IMR-90 (cell line): ENCODE measurements at regions not wholly inside any gene's neighbourhood (a gene's known extent, or its start where the extent isn't known, plus 50 kb on each side); places are given as distances from the start of the nearest gene placed in this dataset.

Source experiments
- BHLHE40 ChIP-seq: fragments of 150-350 bp; IDR thresholded peaks from 2 replicates; pipeline ENCODE4 v1.6.1; 2016; ENCODE audit warnings: mild to moderate bottlenecking, low read depth, low read length
- POLR2A ChIP-seq: IDR thresholded peaks from 2 replicates; pipeline ENCODE4 v1.6.1; 2012; ENCODE audit warnings: mild to moderate bottlenecking, low read depth, low read length
- RCOR1 ChIP-seq: IDR thresholded peaks from 2 replicates; pipeline ENCODE4 v1.6.1; 2012; ENCODE audit warnings: mild to moderate bottlenecking, low read length, improper control_type of control experiment; ENCODE audit not compliant: insufficient replicate concordance
- TF ChIP-seq, protein P1 (sequence below): conservative IDR thresholded peaks from 2 replicates; pipeline ENCODE4 v1.5.1; 2012; ENCODE audit warnings: mild to moderate bottlenecking, low read depth, low read length, improper control_type of control experiment

DNA sequence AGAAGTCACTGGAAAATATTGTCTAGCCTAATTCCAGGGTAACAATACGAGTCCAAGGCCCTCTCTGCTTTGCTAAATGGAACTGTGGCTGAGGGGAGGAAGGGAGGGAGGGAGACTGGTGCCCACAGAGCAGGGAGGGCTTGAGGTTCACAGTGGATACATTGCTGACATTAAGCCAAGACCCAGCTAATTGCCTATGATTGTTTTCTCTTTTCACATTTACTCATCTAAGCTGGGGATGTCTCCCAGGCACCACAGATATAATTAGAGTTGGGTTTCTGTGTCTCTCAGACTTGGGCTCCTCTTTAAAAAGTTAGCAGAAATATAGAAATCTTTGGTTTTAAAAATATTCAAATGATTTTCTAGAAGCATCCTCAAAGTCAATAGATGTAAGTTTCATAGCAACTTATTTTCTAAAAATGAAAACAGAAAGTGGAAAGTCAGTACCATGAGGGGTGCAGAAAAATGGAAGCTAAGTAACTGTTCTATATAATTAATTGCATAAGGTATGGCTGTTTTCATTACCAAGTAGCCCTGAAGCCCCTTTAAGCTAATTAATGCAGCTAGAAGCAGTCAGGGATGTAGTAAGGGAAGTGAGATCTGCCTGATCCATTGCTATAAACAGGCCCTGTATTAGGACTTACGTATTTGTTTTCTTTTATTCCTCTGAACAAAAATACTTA, 259.8 kb downstream of the NDUFS4 start:
- TF ChIP-seq, protein P1, sequence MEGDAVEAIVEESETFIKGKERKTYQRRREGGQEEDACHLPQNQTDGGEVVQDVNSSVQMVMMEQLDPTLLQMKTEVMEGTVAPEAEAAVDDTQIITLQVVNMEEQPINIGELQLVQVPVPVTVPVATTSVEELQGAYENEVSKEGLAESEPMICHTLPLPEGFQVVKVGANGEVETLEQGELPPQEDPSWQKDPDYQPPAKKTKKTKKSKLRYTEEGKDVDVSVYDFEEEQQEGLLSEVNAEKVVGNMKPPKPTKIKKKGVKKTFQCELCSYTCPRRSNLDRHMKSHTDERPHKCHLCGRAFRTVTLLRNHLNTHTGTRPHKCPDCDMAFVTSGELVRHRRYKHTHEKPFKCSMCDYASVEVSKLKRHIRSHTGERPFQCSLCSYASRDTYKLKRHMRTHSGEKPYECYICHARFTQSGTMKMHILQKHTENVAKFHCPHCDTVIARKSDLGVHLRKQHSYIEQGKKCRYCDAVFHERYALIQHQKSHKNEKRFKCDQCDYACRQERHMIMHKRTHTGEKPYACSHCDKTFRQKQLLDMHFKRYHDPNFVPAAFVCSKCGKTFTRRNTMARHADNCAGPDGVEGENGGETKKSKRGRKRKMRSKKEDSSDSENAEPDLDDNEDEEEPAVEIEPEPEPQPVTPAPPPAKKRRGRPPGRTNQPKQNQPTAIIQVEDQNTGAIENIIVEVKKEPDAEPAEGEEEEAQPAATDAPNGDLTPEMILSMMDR = no peak
- TF ChIP-seq BHLHE40 (no peak), POLR2A (no peak), RCOR1 (no peak)
